ENCODE measurements at regions not wholly inside any gene's neighbourhood (a gene's known extent, or its start where the extent isn't known, plus 50 kb on each side); places are given as distances from the start of the nearest gene placed in this dataset.

DNA sequence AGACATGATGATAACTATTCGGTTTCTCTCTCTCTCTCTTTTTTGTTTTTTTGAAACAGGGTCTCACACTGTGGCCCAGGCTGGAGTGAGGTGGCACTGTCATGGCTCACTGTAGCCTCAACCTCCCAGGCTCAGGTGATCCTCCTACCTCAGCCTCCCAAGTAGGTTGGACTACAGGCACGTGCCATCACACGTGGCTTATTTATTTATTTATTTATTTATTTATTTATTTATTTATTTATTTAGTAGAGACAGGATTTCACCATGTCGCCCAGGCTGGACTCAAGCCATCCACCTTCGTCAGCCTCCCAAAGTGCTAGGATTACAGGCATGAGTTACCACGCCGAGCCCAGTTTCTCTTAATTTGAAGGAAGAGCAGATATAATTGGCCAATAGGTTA is 427.9 kb upstream of the JAG1 start:
- DNase-seq = no peak

DNA sequence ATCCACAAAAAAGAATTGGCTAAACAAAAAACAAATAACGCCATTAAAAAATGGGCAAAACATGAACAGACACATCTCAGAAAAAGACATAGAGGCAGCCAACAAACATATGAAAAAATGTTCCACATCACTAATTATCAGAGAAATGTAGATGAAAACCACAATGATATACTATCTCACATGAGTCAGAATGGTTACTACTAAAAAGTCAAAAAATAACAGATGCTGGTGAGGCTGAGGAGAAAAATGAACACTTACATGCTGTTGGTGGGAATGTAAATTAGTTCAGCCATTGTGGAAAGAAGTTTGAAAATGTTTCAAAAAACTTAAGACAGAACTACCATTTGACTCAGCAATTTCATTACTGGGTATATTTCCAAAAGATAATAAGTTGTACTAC is 430.1 kb upstream of the JAG1 start:
- no peak for DNase-seq

DNA sequence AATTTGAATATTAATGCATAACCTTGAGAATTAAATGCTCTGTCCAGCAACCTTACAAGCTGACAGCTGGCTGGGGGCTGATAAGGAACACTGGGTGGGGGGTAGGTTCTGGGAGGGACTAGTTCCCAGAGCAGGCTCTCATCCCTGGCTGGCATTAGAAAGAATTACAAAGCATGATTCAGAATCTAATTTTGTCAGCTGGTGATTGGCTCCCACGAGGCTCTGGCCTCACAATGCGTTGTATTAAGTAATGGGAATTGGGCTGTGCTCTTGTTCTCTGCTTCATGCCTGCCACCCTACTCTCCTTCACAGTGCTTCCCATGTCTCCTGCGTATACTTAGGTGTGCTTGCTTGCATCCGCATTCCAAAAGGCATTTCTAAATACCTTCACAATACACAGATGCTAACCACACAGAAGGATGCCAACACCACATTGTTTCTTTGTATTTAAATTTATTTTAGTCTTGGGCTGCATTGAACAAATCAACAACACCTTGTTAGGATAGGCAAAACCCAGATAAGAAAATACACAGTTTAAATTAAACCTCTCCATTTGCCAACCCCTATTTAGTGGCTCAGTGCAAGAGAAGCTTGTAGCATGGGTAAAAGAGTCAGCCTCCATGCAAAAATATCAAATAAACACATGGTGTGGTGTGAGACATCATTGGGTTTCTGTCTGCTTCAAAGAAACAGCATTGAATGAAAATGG is 434.5 kb upstream of the JAG1 start:
- no peak for DNase-seq

DNA sequence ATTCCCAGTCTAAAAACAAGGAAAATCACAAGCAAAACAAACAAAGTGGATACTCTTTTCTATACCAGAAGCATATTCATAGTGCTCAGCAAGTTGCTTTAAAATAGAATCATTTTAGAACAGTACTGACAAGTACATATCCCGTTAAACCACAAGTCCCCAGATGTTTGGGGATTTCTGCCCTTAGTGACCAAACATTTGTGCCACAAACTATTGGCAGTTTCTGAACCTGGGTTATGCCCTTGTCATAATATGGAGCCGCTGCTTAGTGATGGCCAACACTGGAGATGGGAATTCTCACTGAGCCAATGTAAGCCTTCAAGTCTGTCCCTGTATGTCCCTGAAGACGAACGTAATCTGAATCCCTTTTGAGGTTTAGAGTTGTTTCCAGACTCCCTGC is 436.7 kb upstream of the JAG1 start:
- no peak for DNase-seq

DNA sequence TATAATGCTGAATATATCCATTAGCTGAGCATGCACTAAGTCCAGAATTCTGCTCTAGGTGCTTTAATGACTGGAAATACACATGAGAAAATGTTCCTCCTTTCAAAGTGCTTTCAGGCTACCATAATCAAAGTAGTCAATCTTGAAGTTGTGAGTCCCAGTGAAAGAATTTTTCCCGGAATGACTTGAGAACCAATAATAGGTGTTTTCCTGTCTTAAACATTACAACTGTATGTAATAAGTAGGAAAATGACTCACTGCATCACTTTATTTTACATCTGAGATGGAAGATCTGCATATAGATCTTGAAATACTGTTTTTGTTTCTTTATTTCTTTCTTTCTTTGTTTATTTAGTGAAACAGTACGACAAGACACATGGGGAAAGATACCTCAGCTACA is 437.4 kb upstream of the JAG1 start:
- no peak for DNase-seq

DNA sequence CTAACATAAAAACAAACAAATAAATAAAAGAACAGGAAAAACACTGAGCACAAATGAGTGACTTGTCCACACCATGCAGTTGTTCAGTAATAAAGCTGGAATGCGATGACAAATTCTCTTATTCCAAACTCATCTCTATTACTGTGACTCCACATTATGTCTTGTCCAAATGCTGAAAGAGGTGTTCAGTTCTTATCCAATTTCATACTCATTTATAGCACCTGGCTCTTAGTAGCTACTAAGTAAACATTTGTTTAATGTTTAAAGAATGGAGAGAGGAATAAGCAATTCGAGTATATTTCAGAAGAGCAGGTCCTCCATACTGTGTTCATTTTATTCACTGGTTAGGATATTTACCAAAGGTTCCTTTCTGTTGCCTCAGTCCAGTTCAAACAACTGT is 439.0 kb upstream of the JAG1 start:
- DNase-seq = no peak

DNA sequence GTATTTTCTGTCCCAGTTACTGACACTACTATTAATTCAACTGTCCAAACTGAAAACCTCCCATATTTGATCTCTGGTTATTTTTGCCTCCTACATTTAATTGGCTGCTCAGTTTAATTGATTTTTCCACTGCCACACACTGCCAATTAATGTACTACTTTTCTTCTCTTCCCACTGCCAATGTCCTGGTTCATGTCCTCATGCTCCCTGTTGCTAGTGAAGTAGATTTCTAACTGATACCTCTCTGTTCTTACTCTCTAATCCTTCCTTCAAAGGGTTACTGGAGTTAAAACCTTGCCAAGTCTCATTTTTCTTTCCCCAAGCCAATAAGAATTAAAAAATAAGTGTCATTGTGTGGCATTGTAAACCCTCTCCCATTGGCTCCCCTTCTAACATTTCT is 440.6 kb upstream of the JAG1 start:
- no peak for DNase-seq

DNA sequence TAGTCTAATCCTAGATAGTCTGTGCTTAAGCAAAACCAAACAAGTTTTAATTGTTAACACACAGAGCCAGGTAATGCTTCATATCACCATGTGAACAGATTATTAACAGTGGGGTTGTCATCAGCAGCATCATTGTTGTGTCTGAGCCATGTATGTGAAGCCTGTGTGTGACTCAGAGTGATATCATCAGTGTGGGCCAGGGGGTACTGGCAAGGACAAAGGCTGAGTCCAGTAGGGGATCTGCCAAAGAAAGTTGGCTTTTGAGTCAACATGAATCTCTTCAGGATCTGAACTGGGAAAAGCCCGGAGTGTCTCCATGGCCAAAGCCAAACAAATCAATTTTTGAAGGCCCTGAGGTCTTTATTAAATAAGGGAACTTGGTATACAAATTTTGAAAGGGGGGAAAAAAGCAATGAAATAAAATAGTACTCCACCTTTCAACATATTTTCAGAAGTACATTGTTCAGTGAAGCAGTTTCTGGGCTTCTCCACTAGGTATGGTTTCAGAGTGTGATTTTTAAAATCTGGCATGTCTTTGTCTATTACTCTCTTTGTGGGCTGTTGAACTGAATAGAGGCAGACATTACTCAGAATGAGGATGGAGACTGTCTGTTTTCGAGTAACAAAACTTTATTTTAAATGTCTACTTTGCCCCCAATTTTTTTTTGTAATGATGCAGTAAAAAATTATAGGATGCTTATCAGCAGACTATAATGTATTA is 444.2 kb upstream of the JAG1 start:
- DNase-seq = no peak

DNA sequence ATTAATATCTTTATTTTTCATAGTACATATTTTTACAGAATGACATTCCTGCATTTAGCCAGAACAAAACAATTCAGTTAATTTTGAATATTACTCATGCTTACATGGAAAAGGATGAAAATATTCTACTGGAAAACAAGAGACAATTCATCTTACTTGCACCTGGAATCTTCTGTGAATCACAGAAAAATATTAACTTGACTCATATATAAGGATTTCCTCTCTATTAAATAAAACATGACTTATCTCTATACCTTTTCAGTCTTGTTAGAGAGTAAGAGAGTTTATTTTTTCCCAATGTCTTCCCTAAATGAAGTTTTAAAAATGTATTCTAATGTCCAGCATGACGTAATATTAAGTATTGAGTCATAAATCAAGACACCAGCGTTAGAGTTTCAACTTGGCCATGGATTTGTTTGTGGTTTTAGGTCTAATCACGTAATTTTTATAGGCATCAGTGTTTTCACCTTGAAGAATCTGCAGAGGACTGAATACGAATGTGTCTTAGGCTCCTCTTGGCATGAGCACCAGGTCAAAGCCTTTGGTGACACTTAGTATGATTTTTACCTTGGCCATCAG is 445.1 kb upstream of the JAG1 start:
- no peak for DNase-seq

DNA sequence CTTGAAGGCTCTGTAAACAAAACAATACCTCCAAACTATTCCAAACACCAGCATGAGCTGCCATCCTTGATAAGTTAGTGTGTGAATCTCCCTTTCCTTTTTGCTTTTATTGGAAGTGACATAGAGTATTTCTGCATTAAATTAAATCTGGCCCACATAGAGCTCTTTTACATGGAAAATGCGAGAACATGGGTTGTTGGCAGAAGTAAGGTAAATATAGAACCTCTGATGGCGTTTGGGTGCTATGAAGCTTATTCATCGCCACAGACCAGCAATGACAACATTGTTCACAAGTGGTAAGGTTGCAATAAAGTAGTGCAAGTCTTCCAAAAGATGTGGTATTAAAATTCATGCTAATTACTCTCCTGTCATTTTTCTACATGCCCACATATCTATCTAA is 445.8 kb upstream of the JAG1 start:
- DNase-seq = no peak

DNA sequence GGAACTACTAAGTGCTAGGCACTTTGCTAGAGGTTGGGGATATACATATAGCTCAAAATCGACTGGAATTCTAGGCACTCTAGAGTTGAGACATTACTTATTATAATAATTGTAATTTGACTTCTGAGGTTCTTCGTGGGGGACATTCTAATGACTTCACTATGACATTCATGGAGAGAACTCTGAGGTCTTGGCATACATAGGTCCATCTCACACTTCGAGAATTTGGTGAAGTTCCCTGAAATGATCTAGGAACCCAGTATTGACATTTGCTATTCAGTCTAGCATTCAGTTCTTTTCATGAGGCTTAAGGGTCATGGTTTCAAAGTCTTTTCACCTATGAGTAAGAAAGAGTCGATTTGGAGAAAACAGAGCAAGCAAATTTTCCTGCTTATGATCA is 446.6 kb upstream of the JAG1 start:
- DNase-seq = no peak

DNA sequence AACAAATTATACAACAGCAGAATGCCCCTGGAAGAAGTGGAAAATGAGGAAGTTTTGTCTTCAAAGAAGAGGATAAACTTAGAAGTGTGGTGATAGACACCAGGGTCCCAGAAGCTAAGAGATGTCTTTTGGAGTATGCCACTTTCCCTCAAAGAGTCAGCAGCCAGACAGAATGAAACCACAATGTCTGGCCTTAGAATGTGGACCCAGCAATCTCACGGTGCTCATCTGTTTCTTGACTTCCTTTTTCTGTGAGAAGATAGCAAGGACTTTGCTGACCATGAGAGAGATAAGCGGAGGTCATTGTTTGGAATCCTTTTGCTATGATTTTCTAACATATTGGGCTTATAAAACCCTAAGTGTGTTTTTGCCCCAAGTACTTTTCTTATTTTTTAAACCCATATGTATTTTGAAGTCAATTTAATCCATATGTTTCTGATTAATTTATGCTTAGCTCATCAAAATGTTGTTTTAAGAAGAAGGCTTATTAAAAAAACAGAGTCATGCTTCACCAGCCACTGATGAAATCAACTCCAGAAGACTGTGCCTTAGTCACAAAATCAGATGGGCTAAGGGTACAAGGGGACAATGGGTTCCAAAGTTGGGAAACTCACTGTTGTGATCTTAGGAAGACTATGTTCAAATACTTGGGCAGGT is 451.2 kb upstream of the JAG1 start:
- DNase-seq = no peak

DNA sequence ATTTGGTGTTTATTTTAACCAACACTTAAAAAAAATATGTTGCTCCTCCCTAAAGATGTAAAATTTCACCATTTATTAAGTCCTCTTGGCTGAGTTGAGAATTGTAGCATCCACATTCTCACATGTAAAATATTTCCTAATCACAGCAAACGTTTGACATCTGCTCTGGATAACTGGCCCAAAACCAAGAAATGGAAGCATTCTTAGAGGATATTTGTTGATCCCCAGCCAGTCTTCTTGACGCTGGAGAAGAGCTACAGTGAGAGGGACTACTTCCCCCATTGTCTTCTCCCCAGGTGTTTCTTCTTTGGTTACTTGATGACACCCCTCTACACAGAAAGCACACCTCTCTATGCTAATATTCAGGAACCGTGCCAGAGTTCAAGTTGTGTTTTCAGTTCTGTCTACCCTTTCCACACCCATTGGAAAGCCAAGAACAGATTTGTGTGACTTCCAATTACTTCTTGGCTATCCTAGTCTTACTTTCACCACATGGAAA is 454.5 kb upstream of the JAG1 start:
- DNase-seq = no peak

DNA sequence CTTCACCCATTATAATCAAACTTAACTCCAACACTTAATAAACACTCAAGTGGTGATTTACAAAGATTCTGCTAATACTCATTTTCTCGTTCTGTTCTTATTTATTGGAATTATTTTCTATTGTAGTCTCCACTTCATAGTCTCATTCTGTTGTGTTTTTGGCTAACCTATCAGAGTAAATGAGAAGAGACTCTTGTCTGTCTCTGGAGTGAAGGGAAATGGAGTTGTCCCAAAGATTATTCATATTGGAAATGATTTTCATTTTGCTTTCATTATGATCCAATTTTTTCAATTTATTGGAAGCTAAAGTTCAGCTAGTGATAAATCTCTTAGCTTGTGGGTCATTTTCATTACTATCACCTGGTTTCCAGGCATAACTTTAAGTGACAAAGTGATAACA is 454.9 kb upstream of the JAG1 start:
- DNase-seq = no peak

DNA sequence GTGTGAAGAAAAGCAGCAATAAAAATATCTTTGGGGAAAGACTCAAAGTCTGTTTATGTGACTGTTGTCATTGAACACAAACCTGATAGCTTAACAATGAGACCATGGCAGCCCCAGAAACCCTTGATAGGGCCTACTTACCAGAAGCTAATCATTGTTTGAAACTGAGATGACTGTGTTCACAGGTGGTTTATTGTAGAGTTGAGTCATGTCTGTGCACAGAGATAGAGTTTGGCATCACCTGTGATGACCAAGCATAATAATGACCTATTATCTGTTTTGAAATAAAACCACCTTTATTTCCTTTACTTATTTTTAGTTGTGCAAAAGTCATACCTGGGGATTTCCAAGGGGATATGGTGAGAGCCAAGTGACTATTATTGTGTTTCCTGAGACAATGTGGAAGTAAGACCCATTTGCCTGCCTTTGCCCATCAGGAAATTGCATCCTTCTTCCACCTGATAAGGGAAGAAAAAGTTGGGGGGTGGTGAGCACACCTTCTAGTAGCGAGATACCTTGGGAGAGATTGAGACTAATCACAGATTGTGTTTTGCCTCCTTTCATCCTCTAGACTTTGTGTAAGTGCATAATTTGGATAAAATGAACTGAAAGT is 456.9 kb upstream of the JAG1 start:
- DNase-seq = no peak

DNA sequence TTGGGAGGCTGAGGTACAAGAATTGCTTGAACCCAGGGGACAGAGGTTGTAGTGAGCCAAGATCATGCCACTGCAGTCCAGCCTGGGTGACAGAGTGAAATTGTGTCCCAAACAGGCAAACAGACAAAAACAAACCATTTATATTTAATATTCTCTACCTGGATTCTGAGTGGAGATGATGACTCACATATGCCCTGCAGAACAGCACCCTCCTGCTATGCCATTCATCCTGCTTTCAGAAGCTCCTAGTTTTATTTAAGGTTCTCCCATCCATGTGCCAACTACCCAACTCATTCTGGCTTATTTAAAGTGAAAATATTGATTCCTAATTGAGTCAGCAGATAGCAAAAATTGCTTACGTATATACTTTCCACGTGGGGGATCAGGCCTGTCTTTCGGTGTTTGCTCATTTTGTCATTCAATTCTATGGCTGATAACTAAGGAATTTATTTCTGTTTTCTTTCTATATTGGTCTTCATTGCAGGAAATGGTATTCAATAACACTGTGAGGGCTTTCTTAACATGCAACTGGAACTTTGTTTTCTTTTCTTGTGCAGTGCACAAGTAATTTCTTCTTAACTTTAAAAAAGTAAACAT is 459.1 kb upstream of the JAG1 start:
- DNase-seq = no peak

DNA sequence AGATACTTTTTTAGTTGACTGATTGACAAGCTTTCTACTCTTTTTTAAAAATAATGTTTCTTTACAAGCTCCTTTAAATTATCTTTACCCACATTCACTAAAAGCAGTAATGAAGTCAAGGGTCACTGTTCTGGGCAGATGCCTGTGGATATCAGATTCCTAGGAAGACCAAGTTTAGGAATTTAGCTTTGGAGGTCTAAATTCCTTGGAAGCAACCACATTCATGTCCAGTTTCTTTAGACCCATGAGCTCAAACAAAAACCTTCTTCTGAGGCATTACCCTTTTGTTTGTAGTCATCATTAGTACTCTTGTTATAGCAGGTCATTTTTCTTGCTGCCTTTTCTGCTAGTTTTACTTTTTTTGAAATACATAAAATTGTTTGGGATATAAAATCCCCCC is 462.9 kb upstream of the JAG1 start:
- no peak for DNase-seq

DNA sequence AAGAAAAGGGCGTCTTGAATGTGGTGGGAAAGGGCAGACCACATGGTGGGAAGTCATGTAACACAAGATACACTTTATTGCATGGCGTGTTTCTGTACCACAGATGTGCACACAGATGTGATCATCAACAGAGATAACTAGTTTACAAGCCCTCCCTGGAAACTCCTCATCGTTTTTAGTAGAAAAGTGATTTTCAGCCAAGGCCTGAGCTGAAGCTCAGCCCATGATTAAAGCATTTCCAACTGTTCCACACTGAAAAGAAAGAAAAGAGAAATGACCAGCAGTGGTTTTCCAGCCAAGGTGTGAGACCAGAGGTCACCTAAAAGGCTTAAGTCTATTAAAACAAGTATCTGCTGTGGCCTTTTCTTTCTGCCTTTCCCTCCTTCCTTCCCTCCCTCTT is 463.9 kb upstream of the JAG1 start:
- DNase-seq = no peak

DNA sequence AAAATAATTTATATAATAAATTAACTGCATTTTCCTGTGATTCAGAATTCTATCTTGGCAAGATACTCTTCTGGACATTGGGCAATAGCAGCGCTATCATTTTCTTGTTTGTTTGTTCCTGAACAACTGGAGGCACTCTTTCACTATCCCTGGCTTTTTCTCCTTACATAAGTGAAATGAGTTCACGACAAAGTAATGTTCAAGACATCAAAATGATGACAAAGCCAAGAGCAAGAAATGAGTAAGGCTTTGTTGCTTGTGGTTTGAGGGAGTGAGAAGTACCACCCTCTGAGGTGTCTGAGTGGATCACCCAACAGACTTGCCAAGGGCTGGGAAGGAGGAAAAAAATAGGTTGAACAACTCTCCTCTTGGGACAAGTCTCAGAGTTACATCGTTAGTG is 466.6 kb upstream of the JAG1 start:
- no peak for DNase-seq

DNA sequence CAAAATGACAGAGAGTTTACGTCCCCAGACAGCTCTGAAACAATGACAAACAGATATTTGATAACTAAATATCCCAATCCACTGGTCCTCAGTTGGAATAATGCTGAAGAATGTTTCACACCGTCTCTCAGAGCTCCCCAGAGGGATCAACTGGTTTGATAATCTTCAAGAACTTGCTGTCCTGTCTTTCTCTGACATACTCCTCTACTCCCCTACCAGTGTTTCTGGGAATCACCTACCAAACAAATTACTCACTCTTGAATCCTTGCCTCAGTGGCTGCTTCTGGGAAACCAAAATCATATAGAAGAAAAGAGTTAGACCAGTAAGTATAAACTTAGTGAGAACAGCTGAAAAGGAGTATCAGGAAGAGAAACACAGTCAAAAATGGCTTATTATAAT is 469.7 kb upstream of the JAG1 start:
- no peak for DNase-seq

DNA sequence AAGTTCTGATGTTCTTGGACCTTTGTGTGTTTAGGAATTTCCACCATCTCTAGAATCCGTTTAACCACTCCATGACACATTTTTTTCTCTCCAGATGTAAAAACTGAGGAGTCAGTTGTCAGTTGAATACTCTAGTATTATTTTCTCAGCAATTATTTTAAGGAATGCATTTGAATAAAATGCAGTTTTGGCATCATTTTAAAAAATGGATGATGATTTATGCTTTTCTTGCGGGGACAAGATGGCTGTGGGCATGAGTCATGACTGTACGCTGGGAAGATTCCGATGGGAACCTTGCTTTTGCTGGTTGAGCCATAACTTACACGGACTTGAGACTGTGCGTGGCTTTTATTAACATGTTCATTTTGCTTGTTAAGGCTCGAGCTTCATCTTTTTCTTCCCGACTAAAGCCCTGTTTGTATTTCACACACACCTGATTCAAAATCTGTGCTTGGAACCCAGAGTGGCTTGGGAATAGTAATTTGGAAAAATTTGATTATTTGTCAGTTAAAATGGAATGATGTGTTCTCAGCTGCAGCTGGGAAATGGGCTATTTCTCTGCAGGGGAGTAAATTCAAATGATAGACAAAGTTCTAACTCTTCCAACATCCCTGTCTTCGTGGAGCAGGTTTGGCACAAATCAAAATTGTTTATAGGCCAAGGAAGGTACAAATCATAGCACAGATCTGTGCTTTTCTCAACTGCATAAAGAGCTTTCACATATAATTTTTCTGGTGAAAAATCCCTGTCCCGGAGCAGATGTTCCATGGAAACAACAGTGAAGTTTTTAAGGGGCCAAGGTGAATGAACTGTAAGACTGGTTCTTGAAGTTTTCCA is 470.5 kb upstream of the JAG1 start:
- no peak for DNase-seq

DNA sequence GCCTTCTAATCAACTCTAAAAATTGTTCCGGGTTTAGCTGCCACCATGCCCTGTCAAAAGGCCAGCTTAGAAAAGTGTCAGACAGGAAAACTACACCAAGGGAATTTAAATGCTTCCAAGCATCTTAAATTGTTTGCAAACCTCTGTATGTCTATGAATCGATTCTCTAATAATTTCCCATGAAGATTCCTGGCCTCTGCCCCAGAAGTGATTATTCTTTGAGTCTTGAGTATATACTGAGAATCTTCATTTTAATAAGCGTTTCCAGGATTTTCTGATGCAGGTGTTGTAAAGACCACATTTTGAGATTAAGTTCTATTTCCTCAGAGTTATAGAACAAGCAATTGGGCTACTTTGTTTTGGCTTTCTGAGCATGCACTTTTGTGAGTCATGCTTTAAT is 471.8 kb upstream of the JAG1 start:
- no peak for DNase-seq

Measured in stimulated activated CD4-positive, alpha-beta T cell treated with anti-CD3 and anti-CD28 coated beads, Interleukin-4, amount 100 ng/mL, for 4 hours (primary cell).